ENCODE measurements at regions not wholly inside any gene's neighbourhood (a gene's known extent, or its start where the extent isn't known, plus 50 kb on each side); places are given as distances from the start of the nearest gene placed in this dataset.
"Not testable (repeated sequence)": the region's sequence is repeated elsewhere in the genome, so short reads cannot be mapped to it uniquely, and the experiment has no call there.

- no peak for TF ChIP-seq CTCF (IDR thresholded peaks at IDR 0.05; ENCODE audit: low read depth, low read length)
- DNase-seq (ENCODE audit: extremely low read depth, low read depth) = no peak
Measured at GRCh38 chr1:213541641-213542040, 446.1 kb upstream of the PROX1 start.

DNA sequence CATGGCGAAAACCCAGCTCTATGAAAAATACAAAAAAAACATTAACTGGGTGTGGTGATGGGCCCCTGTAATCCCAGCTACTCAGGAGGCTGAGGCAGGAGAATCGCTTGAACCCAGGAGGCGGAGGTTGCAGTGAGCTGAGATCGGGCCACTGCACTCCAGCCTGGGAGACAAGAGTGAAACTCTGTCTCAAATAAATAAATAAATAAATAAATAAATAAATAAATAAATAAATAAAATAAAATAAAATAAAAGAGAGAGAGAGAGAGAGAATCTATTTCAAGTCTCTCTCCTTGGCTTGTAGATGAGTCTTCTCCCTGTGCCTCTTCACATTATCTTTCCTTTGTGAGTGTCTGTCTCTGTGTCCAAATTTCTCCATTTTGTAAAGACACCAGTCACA is 442.6 kb upstream of the PROX1 start:
- not testable (repeated sequence) for DNase-seq (ENCODE audit: extremely low read depth, low read depth)

- no peak for DNase-seq (ENCODE audit: extremely low read depth, low read depth)
- no peak for TF ChIP-seq CTCF (IDR thresholded peaks at IDR 0.05; ENCODE audit: low read depth, low read length)
Measured at GRCh38 chr1:213549982-213550381, 437.8 kb upstream of the PROX1 start.

- DNase-seq (ENCODE audit: extremely low read depth, low read depth) = no peak
- no peak for TF ChIP-seq CTCF (IDR thresholded peaks at IDR 0.05; ENCODE audit: low read depth, low read length)
Measured at GRCh38 chr1:213550804-213551203, 437.0 kb upstream of the PROX1 start.

GRCh38 chr1:213552045-213552444 is 435.7 kb upstream of the PROX1 start:
- DNase-seq (ENCODE audit: extremely low read depth, low read depth) = no peak
- no peak for TF ChIP-seq CTCF (IDR thresholded peaks at IDR 0.05; ENCODE audit: low read depth, low read length)

GRCh38 chr1:213560226-213560625 is 427.5 kb upstream of the PROX1 start:
- no peak for TF ChIP-seq CTCF (IDR thresholded peaks at IDR 0.05; ENCODE audit: low read depth, low read length)
- no peak for DNase-seq (ENCODE audit: extremely low read depth, low read depth)

- no peak for DNase-seq (ENCODE audit: extremely low read depth, low read depth)
Measured at GRCh38 chr1:213561870-213562269, 425.9 kb upstream of the PROX1 start.

More at GRCh38 chr1:213561870-213562269, 425.9 kb upstream of the PROX1 start:
- no peak for TF ChIP-seq CTCF (IDR thresholded peaks at IDR 0.05; ENCODE audit: low read depth, low read length)

Measured in AG09319 (cell line).